ENCODE measurements at regions not wholly inside any gene's neighbourhood (a gene's known extent, or its start where the extent isn't known, plus 50 kb on each side); places are given as distances from the start of the nearest gene placed in this dataset.
"Not testable (repeated sequence)": the region's sequence is repeated elsewhere in the genome, so short reads cannot be mapped to it uniquely, and the experiment has no call there.

GRCh38 chr13:63843766-63844699 is 2428.4 kb upstream of the PCDH20 start:
- no peak for DNase-seq

- no peak for DNase-seq
Measured at GRCh38 chr13:63842102-63842501, 2426.5 kb upstream of the PCDH20 start.

GRCh38 chr13:63840551-63841421 is 2425.1 kb upstream of the PCDH20 start:
- DNase-seq, result no peak

DNA sequence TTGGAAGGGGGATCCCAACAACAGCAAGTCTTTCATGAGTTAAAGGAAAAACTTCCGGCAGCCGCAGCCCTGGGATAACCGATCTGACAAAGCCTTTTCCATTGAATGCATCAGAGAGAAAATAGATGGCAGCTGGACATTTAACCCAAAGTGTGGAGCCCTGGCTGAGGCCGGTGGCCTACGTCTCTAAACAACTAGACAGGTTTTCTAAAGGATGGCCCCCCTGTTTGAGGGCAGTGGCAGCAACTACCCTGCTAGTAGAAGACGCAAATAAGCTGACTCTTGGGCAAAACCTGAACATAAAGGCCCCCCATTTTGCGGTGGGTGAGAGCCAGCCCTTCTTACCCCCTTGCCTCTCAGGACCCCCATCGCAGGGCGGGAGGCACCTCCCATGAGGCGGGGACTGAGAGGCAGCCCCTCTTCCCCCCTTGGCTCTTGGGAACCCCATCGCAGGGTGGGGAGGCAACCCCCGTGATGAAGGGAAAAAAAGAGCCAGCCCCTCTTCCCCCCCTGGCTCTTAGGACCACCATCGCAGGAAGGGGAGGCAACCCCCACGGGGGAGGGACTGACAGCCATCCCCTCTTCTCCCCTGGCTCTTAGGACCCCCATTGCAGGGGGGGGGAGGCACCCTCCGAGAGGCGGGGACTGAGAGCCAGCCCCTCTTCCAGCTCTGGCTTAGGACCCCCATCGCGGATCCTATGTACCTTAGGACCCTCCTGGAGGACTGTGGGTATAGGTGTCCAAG is 2422.9 kb upstream of the PCDH20 start:
- no peak for DNase-seq

GRCh38 chr13:63837701-63838100 is 2422.1 kb upstream of the PCDH20 start:
- not testable (repeated sequence) for DNase-seq

GRCh38 chr13:63829609-63830008 is 2414.0 kb upstream of the PCDH20 start:
- DNase-seq, result not testable (repeated sequence)

- not testable (repeated sequence) for DNase-seq
Measured at GRCh38 chr13:63821785-63822184, 2406.1 kb upstream of the PCDH20 start.

DNA sequence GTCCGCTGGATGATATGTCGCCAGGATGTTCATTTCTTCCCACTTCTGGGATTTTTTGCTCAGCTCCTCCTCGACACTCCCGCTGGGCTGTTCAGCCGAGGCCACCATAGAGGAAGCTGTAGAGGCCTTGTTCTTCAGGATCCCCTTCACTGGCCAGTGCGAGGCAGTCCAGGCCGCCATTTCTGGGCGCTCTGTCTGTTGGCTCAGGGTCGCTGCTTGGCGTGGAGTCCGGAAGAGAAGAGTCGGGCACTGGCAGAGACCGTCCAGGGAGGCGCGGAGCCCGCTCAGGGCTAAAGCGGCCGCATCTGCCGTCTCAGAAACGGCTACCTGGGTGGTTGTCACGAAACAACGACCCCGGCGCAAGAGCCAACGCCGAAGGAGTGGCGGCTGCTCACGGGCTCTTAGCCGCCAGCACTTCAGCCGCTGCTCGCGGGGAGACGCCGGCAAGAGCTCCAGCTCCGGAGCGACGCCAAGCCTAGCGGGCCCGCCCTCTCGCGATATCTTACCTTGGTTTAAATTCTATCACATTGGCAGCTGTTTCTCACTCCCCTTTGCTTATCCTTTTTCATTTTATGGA is 2395.9 kb upstream of the PCDH20 start:
- not testable (repeated sequence) for DNase-seq

- not testable (repeated sequence) for DNase-seq
Measured at GRCh38 chr13:63791134-63791533, 2375.5 kb upstream of the PCDH20 start.

- no peak for DNase-seq
Measured at GRCh38 chr13:63774133-63774532, 2358.5 kb upstream of the PCDH20 start.

GRCh38 chr13:63773476-63773875 is 2357.8 kb upstream of the PCDH20 start:
- no peak for DNase-seq

- not testable (repeated sequence) for DNase-seq
Measured at GRCh38 chr13:63757683-63758082, 2342.0 kb upstream of the PCDH20 start.

- DNase-seq, result not testable (repeated sequence)
Measured at GRCh38 chr13:63749857-63750256, 2334.2 kb upstream of the PCDH20 start.

GRCh38 chr13:63741814-63742101 is 2326.1 kb upstream of the PCDH20 start:
- not testable (repeated sequence) for DNase-seq

DNA sequence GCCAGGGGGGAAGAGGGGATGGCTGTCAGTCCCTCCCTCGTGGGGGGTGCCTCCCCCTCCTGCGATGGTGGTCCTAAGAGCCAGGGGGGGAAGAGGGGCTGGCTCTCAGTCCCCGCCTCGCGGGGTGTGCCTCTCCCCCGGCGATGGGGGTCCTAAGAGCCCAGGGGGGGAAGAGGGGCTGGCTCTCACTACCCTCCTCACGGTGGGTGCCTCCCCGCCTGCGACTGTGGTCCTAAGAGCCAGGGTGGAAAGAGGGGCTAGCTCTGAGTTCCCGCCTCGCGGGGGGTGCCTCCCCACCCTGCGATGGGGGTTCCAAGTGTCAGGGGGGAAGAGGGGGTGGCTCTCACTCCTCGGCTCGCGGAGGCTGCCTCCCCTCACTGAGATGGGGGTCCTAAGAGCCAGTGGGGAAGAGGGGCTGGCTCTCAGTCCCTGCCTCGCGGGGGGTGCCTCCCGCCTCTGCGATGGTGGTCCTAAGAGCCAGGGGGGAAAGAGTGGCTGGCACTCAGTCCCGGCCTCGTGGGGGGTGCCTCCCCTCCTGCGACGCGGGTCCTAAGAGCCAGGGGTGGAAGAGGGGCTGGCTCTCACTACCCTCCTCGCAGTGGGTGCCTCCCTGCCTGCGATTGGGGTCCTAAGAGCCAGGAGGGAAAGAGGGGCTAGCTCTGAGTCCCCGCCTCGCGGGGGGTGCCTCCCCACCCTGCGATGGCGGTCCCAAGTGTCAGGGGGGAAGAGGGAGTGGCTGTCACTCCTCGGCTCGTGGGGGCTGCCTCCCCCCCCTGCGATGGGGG is 2325.6 kb upstream of the PCDH20 start:
- no peak for DNase-seq

DNA sequence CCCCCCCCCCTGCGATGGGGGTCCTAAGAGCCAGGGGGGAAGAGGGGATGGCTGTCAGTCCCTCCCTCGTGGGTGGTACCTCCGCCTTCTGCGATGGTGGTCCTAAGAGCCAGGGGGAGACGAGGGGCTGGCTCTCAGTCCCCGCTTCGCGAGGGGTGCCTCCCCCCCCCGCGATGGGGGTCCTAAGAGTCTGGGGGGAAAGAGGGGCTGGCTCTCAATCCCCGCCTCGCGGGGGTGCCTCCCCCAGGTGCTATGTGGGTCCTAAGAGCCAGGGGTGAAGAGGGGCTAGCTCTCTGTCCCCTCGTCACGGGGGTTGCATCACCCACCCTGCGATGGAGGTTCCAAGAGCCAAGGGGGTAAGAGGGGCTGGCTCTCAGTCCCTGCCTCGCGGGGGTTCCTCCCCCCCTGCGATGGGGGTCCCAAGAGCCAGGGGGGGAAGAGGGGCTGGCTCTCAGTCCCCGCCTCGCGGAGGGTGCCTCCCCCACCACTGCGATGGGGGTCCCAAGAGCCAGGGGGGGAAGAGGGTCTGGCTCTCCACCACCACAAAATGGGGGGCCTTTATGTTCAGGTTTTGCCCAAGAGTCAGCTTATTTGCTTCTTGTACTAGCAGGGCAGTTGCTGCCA is 2323.6 kb upstream of the PCDH20 start:
- not testable (repeated sequence) for DNase-seq

- no peak for DNase-seq
Measured at GRCh38 chr13:63737418-63737817, 2321.8 kb upstream of the PCDH20 start.

DNA sequence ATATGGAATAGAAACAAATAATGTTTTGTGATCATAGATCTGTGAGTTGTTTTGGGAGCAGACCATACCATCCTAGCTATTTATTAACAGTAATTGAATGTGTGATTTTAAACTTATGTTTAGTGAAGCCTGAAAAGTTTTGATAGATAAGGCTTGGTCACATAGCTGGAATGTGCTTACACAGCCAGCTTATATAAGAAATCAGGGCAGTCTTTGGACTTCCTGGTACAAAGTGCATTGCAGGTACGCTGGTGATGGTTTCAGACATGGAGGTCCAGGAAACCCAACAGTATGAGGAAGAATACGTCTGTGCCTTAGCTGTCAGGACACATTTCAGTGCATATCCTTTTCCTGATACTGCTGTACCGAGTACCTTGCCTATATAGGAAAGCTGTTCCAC is 2316.2 kb upstream of the PCDH20 start:
- no peak for DNase-seq

- DNase-seq, result not testable (repeated sequence)
Measured at GRCh38 chr13:63712159-63712558, 2296.5 kb upstream of the PCDH20 start.

- no peak for DNase-seq
Measured at GRCh38 chr13:63706751-63707150, 2291.1 kb upstream of the PCDH20 start.

- no peak for DNase-seq
Measured at GRCh38 chr13:63704521-63704920, 2288.9 kb upstream of the PCDH20 start.
